H1 (cell line): ENCODE measurements at regions not wholly inside any gene's neighbourhood (a gene's known extent, or its start where the extent isn't known, plus 50 kb on each side); places are given as distances from the start of the nearest gene placed in this dataset.

Experiments used
- CTCF ChIA-PET: fragments of 300-600 bp; sonication (Branson Sonifier 250); formaldehyde crosslinking; loops from one replicate; lab custom pipeline; 2021; ENCODE audit not compliant: partially characterized antibody; lab: Charles Lee
- POLR2A ChIA-PET: fragments of 300-600 bp; sonication (Branson Sonifier 250); formaldehyde crosslinking; loops from one replicate; lab custom pipeline; 2021; ENCODE audit warnings: inconsistent platforms; ENCODE audit not compliant: partially characterized antibody; lab: Charles Lee
- DNase-seq, 2 experiments: peaks; one replicate each; pipeline versions ENCODE4 v3.0.0 to v3.0.0-alpha.2; 2010 to 2022; ENCODE audit warnings: low spot score in 2 of 2, low read depth in 1 of 2, mixed read lengths in 1 of 2
- FAIRE-seq: peaks from 2 replicates; lab custom pipeline; 2011; peaks lifted over from hg19 to GRCh38; lab: Jason Lieb, UNC
- H2AFZ ChIP-seq: 2 replicates; pipeline ENCODE4 v1.8.1; 2012; ENCODE audit warnings: low read length, inconsistent platforms
- H2AK5ac ChIP-seq: 2 replicates; pipeline ENCODE4 v1.6.1; 2013; ENCODE audit warnings: low read depth, low read length
- H2BK120ac ChIP-seq: replicated peaks from 2 replicates; pipeline ENCODE3; 2013; ENCODE audit warnings: low read depth, low read length, inconsistent platforms
- H2BK12ac ChIP-seq: 2 replicates; pipeline ENCODE4 v1.6.1; 2013; ENCODE audit warnings: low read depth, low read length
- H2BK15ac ChIP-seq: 2 replicates; pipeline ENCODE4 v1.6.1; 2013; ENCODE audit warnings: low read length
- H2BK20ac ChIP-seq: 2 replicates; pipeline ENCODE4 v1.6.1; 2013; ENCODE audit warnings: low read length
- H2BK5ac ChIP-seq: 2 replicates; pipeline ENCODE4 v1.6.1; 2013; ENCODE audit warnings: low read depth, low read length
- H3K14ac ChIP-seq: 2 replicates; pipeline ENCODE4 v1.6.1; 2013; ENCODE audit warnings: inconsistent platforms; ENCODE audit not compliant: insufficient read length
- H3K18ac ChIP-seq: 2 replicates; pipeline ENCODE4 v1.6.1; 2013; ENCODE audit warnings: low read length; ENCODE audit errors: extremely low read depth
- H3K23ac ChIP-seq: 2 replicates; pipeline ENCODE4 v1.6.1; 2013; ENCODE audit warnings: inconsistent platforms; ENCODE audit not compliant: insufficient read length
- H3K23me2 ChIP-seq: 2 replicates; pipeline ENCODE4 v1.6.1; 2013; ENCODE audit warnings: low read depth, low read length
- H3K27ac ChIP-seq: 2 replicates; pipeline ENCODE4 v1.6.1; 2011; ENCODE audit warnings: low read depth, low read length, inconsistent platforms
- H3K27me3 ChIP-seq, 4 experiments: replicated peaks in 1 of 4; 1 replicate in 1 of 4; 2 replicates in 3 of 4; pipeline versions ENCODE4 v1.6.1 to v1.8.1; 2011 to 2013; ENCODE audit warnings: low read length in 3 of 4, mild to moderate bottlenecking in 3 of 4, inconsistent platforms in 2 of 4, mixed read lengths in 2 of 4, moderate library complexity in 1 of 4; ENCODE audit not compliant: control insufficient read depth in 3 of 4, insufficient read depth in 3 of 4; ENCODE audit errors: extremely low read depth in 1 of 4
- H3K36me3 ChIP-seq, 4 experiments: 2 replicates each; pipeline versions ENCODE4 v1.6.1 to v1.8.1; 2011 to 2013; ENCODE audit warnings: mild to moderate bottlenecking in 4 of 4, low read length in 3 of 4, moderate library complexity in 2 of 4, control low read depth in 1 of 4, inconsistent platforms in 1 of 4; ENCODE audit not compliant: insufficient read depth in 4 of 4, control insufficient read depth in 2 of 4
- H3K4ac ChIP-seq: replicated peaks from 2 replicates; pipeline ENCODE3; 2013; ENCODE audit warnings: low read length, low read depth, mixed read lengths, inconsistent platforms; ENCODE audit not compliant: insufficient read length
- H3K4me1 ChIP-seq, 4 experiments: replicated peaks in 1 of 4; 1 replicate in 1 of 4; 2 replicates in 3 of 4; pipeline versions ENCODE4 v1.6.1 to v1.8.1; 2011 to 2013; ENCODE audit warnings: low read length in 3 of 4, inconsistent platforms in 2 of 4, mixed read lengths in 1 of 4; ENCODE audit not compliant: insufficient read depth in 4 of 4, control insufficient read depth in 3 of 4
- H3K4me2 ChIP-seq, 2 experiments: 2 replicates each; pipeline versions ENCODE4 v1.6.1 to v1.8.1; 2011 to 2013; ENCODE audit warnings: low read depth in 2 of 2, low read length in 2 of 2, control low read depth in 1 of 2, inconsistent platforms in 1 of 2, mild to moderate bottlenecking in 1 of 2; ENCODE audit not compliant: insufficient read depth in 1 of 2
- H3K4me3 ChIP-seq, 4 experiments: fragments of 200-600, 300-600 bp in 1 of 4; sonication (generic), shearing (Covaris generic), sonication (Bioruptor Twin) in 1 of 4; 2 replicates each; pipeline versions ENCODE4 v1.5.1 to v1.8.1; 2011 to 2016; ENCODE audit warnings: low read length in 4 of 4, low read depth in 3 of 4, control low read depth in 2 of 4, inconsistent platforms in 2 of 4, mild to moderate bottlenecking in 2 of 4, mixed read lengths in 1 of 4, moderate library complexity in 1 of 4; ENCODE audit not compliant: insufficient read depth in 2 of 4; ENCODE audit errors: extremely low read depth in 1 of 4
- H3K56ac ChIP-seq: replicated peaks from 2 replicates; pipeline ENCODE3; 2013; ENCODE audit warnings: low read depth, mild to moderate bottlenecking, mixed read lengths, low read length, inconsistent platforms; ENCODE audit not compliant: insufficient read length
- H3K79me1 ChIP-seq: 2 replicates; pipeline ENCODE4 v1.6.1; 2013; ENCODE audit warnings: low read depth, low read length, control low read depth
- H3K79me2 ChIP-seq, 2 experiments: 2 replicates each; pipeline versions ENCODE4 v1.6.1 to v1.8.1; 2012 to 2013; ENCODE audit warnings: low read length in 2 of 2, mild to moderate bottlenecking in 2 of 2, inconsistent platforms in 1 of 2; ENCODE audit not compliant: insufficient read depth in 2 of 2, control insufficient read depth in 1 of 2
- H3K9ac ChIP-seq, 4 experiments: replicated peaks in 1 of 4; 1 replicate in 1 of 4; 2 replicates in 3 of 4; pipeline versions ENCODE4 v1.6.1 to v1.8.1; 2011 to 2013; ENCODE audit warnings: low read depth in 3 of 4, low read length in 3 of 4, control low read depth in 2 of 4, mild to moderate bottlenecking in 2 of 4, moderate library complexity in 2 of 4, inconsistent platforms in 1 of 4; ENCODE audit errors: extremely low read depth in 1 of 4
- H3K9me3 ChIP-seq, 2 experiments: 2 replicates each; pipeline versions ENCODE4 v1.6.1 to v1.8.1; 2012 to 2013; ENCODE audit warnings: mild to moderate bottlenecking in 2 of 2, moderate library complexity in 2 of 2, control low read depth in 1 of 2, inconsistent platforms in 1 of 2, low read depth in 1 of 2, low read length in 1 of 2, mixed read lengths in 1 of 2; ENCODE audit not compliant: insufficient read depth in 2 of 2
- H4K20me1 ChIP-seq, 2 experiments: replicated peaks in 1 of 2; 2 replicates each; pipeline versions ENCODE3 to v1.8.1; 2011 to 2013; ENCODE audit warnings: inconsistent platforms in 2 of 2, low read length in 2 of 2, mild to moderate bottlenecking in 1 of 2; ENCODE audit not compliant: insufficient read depth in 2 of 2, control insufficient read depth in 1 of 2
- H4K5ac ChIP-seq: 2 replicates; pipeline ENCODE4 v1.6.1; 2013; ENCODE audit warnings: low read length, low read depth, mixed read lengths, inconsistent platforms; ENCODE audit not compliant: insufficient read length
- H4K8ac ChIP-seq: 2 replicates; pipeline ENCODE4 v1.8.0; 2013; ENCODE audit warnings: mild to moderate bottlenecking, moderate library complexity, low read length, inconsistent platforms; ENCODE audit not compliant: insufficient read depth; ENCODE audit errors: extremely low read depth
- H4K91ac ChIP-seq: replicated peaks from 2 replicates; pipeline ENCODE3; 2013; ENCODE audit warnings: low read length, mixed read lengths, inconsistent platforms; ENCODE audit not compliant: insufficient read length
- ATF2 ChIP-seq: IDR thresholded peaks from 2 replicates; pipeline ENCODE4 v1.6.1; 2012; ENCODE audit warnings: low read length, inconsistent platforms
- CEBPB ChIP-seq: IDR thresholded peaks from 2 replicates; pipeline ENCODE4 v1.6.1; 2012; ENCODE audit warnings: low read depth, low read length
- KDM5A ChIP-seq: fragments of 200-600 bp; IDR thresholded peaks from 2 replicates; pipeline ENCODE4 v1.7.1; 2012; ENCODE audit warnings: mild to moderate bottlenecking, low read length, inconsistent platforms, mixed read lengths
- NANOG ChIP-seq: IDR thresholded peaks from 2 replicates; pipeline ENCODE4 v1.6.1; 2011; ENCODE audit warnings: low read length, low read depth, mild to moderate bottlenecking, inconsistent platforms; ENCODE audit not compliant: insufficient read depth, poor library complexity, severe bottlenecking
- RXRA ChIP-seq: IDR thresholded peaks from 2 replicates; pipeline ENCODE4 v1.6.1; 2011; ENCODE audit warnings: low read depth, mild to moderate bottlenecking, low read length, moderate library complexity; ENCODE audit not compliant: insufficient read depth
- WGBS, 2 experiments: shearing (Covaris generic) in 1 of 2; methylation state at CpG; one replicate each; pipeline versions ENCODE4 v1.1.6 to v1.1.7; 2013 to 2015; ENCODE audit warnings: low lambda C conversion rate in 2 of 2, mixed read lengths in 2 of 2, inconsistent platforms in 1 of 2, low coverage in 1 of 2, missing lambda C conversion rate in 1 of 2; ENCODE audit not compliant: insufficient replicate concordance in 2 of 2, insufficient coverage in 1 of 2, insufficient read length in 1 of 2; ENCODE audit errors: extremely low coverage in 1 of 2, missing lambda C conversion rate in 1 of 2; 5-methylcytosine and 5-hydroxymethylcytosine counted together
- TF ChIP-seq, protein P1 (sequence below): IDR thresholded peaks from 2 replicates; pipeline ENCODE4 v1.6.1; 2012; ENCODE audit warnings: inconsistent platforms

- H2BK120ac ChIP-seq = no peak overlapping the region
- H3K27ac ChIP-seq = no peak overlapping the region
- no peak overlapping the region for H4K8ac ChIP-seq
- H3K36me3 ChIP-seq = no peaks in the 10 kb centered on the region
- no peak overlapping the region for H2BK5ac ChIP-seq
- H3K4me1 ChIP-seq = no peaks in the 10 kb centered on the region
- no peak overlapping the region for H3K18ac ChIP-seq
- FAIRE-seq (no peak), DNase-seq (no peak)
- no peak overlapping the region for H3K9ac ChIP-seq
- no peaks in the 10 kb centered on the region for H3K79me1 ChIP-seq
- H2BK20ac ChIP-seq = no peak overlapping the region
- no peak overlapping the region for H4K5ac ChIP-seq
- no peaks in the 10 kb centered on the region for H4K20me1 ChIP-seq
- H3K23me2 ChIP-seq = no peaks in the 10 kb centered on the region
- H3K4me2 ChIP-seq = no peak overlapping the region
- TF ChIP-seq CEBPB = no peak
- TF ChIP-seq ATF2 = no peak
- no peak for TF ChIP-seq NANOG
- no peak for TF ChIP-seq KDM5A
- TF ChIP-seq, protein P1, sequence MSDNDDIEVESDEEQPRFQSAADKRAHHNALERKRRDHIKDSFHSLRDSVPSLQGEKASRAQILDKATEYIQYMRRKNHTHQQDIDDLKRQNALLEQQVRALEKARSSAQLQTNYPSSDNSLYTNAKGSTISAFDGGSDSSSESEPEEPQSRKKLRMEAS = no peak
- no peak for TF ChIP-seq RXRA
- H3K14ac ChIP-seq = no peak overlapping the region
- 92% methylated on average over 2 of the region's 2 CpGs; no CpG with 5 or more reads in 1 of the 2 experiments for WGBS, 2 experiments
- CTCF ChIA-PET = no interaction called here
- H2BK15ac ChIP-seq = no peak overlapping the region
- no peak overlapping the region for H3K4me3 ChIP-seq
- no peak overlapping the region for H2BK12ac ChIP-seq
- no peak overlapping the region for H4K91ac ChIP-seq
- H3K79me2 ChIP-seq = no peaks in the 10 kb centered on the region
- no peak overlapping the region for H3K56ac ChIP-seq
- no peak overlapping the region for H3K23ac ChIP-seq
- POLR2A ChIA-PET = no interaction called here
- H2AK5ac ChIP-seq = no peak overlapping the region
- H3K9me3 ChIP-seq = no peaks in the 10 kb centered on the region
- no peaks in the 10 kb centered on the region for H3K27me3 ChIP-seq
- no peak overlapping the region for H3K4ac ChIP-seq
- no peak overlapping the region for H2AFZ ChIP-seq
Observed at GRCh38 chr14:83918546-83918945, 1611.4 kb upstream of the FLRT2 start.
